ENCODE measurements at regions not wholly inside any gene's neighbourhood (a gene's known extent, or its start where the extent isn't known, plus 50 kb on each side); places are given as distances from the start of the nearest gene placed in this dataset.
"Not testable (repeated sequence)": the region's sequence is repeated elsewhere in the genome, so short reads cannot be mapped to it uniquely, and the experiment has no call there.

- Histone ChIP-seq H3K4me2 (ENCODE audit: low read length) (no peak overlapping the region), H3K4me1 (ENCODE audit: insufficient read depth, low read length, severe bottlenecking) (no peaks in the 10 kb centered on the region), H3K4me3 (ENCODE audit: low read depth, low read length, poor library complexity, severe bottlenecking) (no peak overlapping the region), H3K9ac (ENCODE audit: low read length) (no peak overlapping the region), H2AFZ (ENCODE audit: low read length) (no peak overlapping the region), H3K27ac (ENCODE audit: low read depth, low read length, poor library complexity, severe bottlenecking) (no peak overlapping the region), H3K9me3 (ENCODE audit: low read length) (no peaks in the 10 kb centered on the region), H3K9me2 (ENCODE audit: low read depth, low read length) (no peaks in the 10 kb centered on the region), H3F3A (ENCODE audit: insufficient read depth, low read length) (no peaks in the 10 kb centered on the region), H4K20me1 (ENCODE audit: insufficient read depth, low read length) (no peaks in the 10 kb centered on the region), H3K79me2 (ENCODE audit: insufficient read depth, low read length) (no peaks in the 10 kb centered on the region), H3K36me3 (ENCODE audit: insufficient read depth, low read length) (no peaks in the 10 kb centered on the region), H3K27me3 (ENCODE audit: insufficient read depth, low read length) (no peaks in the 10 kb centered on the region)
- TF ChIP-seq CTCF (IDR thresholded peaks at IDR 0.05; ENCODE audit: low read length) (no peak), EZH2 (IDR thresholded peaks at IDR 0.05; ENCODE audit: borderline replicate concordance, low read length) (no peak)
Observed at GRCh38 chr9:7636309-7636708, 163.3 kb downstream of the DMAC1 start.

GRCh38 chr9:7626571-7627029 is 173.0 kb downstream of the DMAC1 start:
- H3K4me3 ChIP-seq (ENCODE audit: low read depth, low read length, poor library complexity, severe bottlenecking); H3K9ac ChIP-seq (ENCODE audit: low read length); H3K4me1 ChIP-seq (ENCODE audit: insufficient read depth, low read length, severe bottlenecking); H2AFZ ChIP-seq (ENCODE audit: low read length); H3K27ac ChIP-seq (ENCODE audit: low read depth, low read length, poor library complexity, severe bottlenecking); H3K36me3 ChIP-seq (ENCODE audit: insufficient read depth, low read length); H4K20me1 ChIP-seq (ENCODE audit: insufficient read depth, low read length); H3K79me2 ChIP-seq (ENCODE audit: insufficient read depth, low read length); H3K4me2 ChIP-seq (ENCODE audit: low read length); H3F3A ChIP-seq (ENCODE audit: insufficient read depth, low read length); H3K27me3 ChIP-seq (ENCODE audit: insufficient read depth, low read length); H3K9me2 ChIP-seq (ENCODE audit: low read depth, low read length); H3K9me3 ChIP-seq (ENCODE audit: low read length): not testable (repeated sequence)

- H2AFZ ChIP-seq (ENCODE audit: low read length): no peak overlapping the region
- no peak overlapping the region for H3K9ac ChIP-seq (ENCODE audit: low read length)
- H4K20me1 ChIP-seq (ENCODE audit: insufficient read depth, low read length): no peaks in the 10 kb centered on the region
- no peaks in the 10 kb centered on the region for H3K4me1 ChIP-seq (ENCODE audit: insufficient read depth, low read length, severe bottlenecking)
- H3K9me3 ChIP-seq (ENCODE audit: low read length): no peaks in the 10 kb centered on the region
- no peaks in the 10 kb centered on the region for H3K79me2 ChIP-seq (ENCODE audit: insufficient read depth, low read length)
- no peaks in the 10 kb centered on the region for H3K36me3 ChIP-seq (ENCODE audit: insufficient read depth, low read length)
- H3K27me3 ChIP-seq (ENCODE audit: insufficient read depth, low read length): no peaks in the 10 kb centered on the region
- TF ChIP-seq CTCF (IDR thresholded peaks at IDR 0.05; ENCODE audit: low read length) (no peak), EZH2 (IDR thresholded peaks at IDR 0.05; ENCODE audit: borderline replicate concordance, low read length) (no peak)
- no peak overlapping the region for H3K27ac ChIP-seq (ENCODE audit: low read depth, low read length, poor library complexity, severe bottlenecking)
- H3K9me2 ChIP-seq (ENCODE audit: low read depth, low read length): no peaks in the 10 kb centered on the region
- H3K4me3 ChIP-seq (ENCODE audit: low read depth, low read length, poor library complexity, severe bottlenecking): no peak overlapping the region
- H3F3A ChIP-seq (ENCODE audit: insufficient read depth, low read length): no peaks in the 10 kb centered on the region
- no peak overlapping the region for H3K4me2 ChIP-seq (ENCODE audit: low read length)
Observed at GRCh38 chr9:7622481-7622880, 177.1 kb downstream of the DMAC1 start.

- Histone ChIP-seq H3K36me3 (ENCODE audit: insufficient read depth, low read length) (no peaks in the 10 kb centered on the region), H3K4me1 (ENCODE audit: insufficient read depth, low read length, severe bottlenecking) (no peaks in the 10 kb centered on the region), H3K27ac (ENCODE audit: low read depth, low read length, poor library complexity, severe bottlenecking) (no peak overlapping the region), H3K9ac (ENCODE audit: low read length) (no peak overlapping the region), H3K79me2 (ENCODE audit: insufficient read depth, low read length) (no peaks in the 10 kb centered on the region), H3K4me2 (ENCODE audit: low read length) (no peak overlapping the region), H3K27me3 (ENCODE audit: insufficient read depth, low read length) (no peaks in the 10 kb centered on the region), H4K20me1 (ENCODE audit: insufficient read depth, low read length) (no peaks in the 10 kb centered on the region), H3K9me3 (ENCODE audit: low read length) (no peaks in the 10 kb centered on the region), H3K9me2 (ENCODE audit: low read depth, low read length) (no peaks in the 10 kb centered on the region), H3F3A (ENCODE audit: insufficient read depth, low read length) (no peaks in the 10 kb centered on the region), H3K4me3 (ENCODE audit: low read depth, low read length, poor library complexity, severe bottlenecking) (no peak overlapping the region), H2AFZ (ENCODE audit: low read length) (no peak overlapping the region)
- TF ChIP-seq EZH2 (IDR thresholded peaks at IDR 0.05; ENCODE audit: borderline replicate concordance, low read length) (no peak), CTCF (IDR thresholded peaks at IDR 0.05; ENCODE audit: low read length) (no peak)
Observed at GRCh38 chr9:7615344-7615743, 184.2 kb downstream of the DMAC1 start.
